ENCODE measurements at regions not wholly inside any gene's neighbourhood (a gene's known extent, or its start where the extent isn't known, plus 50 kb on each side); places are given as distances from the start of the nearest gene placed in this dataset.

DNA sequence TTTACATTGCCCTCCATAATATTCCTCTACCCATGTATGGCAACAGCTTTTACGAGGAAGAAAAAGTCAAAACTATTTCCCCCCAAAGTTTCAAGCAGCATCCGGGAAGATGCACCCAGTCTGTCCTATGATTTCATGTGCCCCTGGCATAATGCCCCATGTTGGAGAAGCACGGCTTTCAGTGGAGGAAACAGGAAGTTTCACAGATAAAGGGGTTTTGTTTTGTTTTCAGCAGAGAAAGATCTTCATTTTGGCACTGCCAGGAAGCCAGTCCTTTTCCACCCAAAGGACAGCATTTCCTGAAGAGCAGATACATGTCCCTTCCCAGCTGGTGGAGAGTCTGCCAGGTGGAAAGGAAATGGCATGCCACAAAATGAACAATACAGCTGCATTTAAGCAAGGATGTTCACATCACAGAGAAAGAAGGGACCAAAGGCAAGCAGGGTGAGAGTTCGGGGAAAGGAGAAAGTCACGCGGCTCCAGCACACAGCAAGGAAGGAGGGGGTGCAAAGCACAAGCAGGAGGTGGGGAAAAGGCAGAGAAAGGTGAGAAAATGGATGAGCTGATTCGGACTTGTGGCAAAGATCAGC lies 95.3 kb upstream of the HIVEP3 start:
- no peak overlapping the region for H3K4me3 ChIP-seq (replicated peaks; ENCODE audit: insufficient read depth, low read length)
- no peak for DNase-seq (ENCODE audit: low read depth in 1 of 2, low spot score in 1 of 2)
- TF ChIP-seq SPI1 (IDR thresholded peaks at IDR 0.05; ENCODE audit: borderline replicate concordance, low read depth) (no peak), CTCF (IDR thresholded peaks at IDR 0.05; ENCODE audit: insufficient read depth, low read length) (no peak), REST (IDR thresholded peaks at IDR 0.05; ENCODE audit: insufficient replicate concordance, low read depth) (no peak), POLR2AphosphoS5 (IDR thresholded peaks at IDR 0.05; ENCODE audit: low read depth) (no peak), GABPA (IDR thresholded peaks at IDR 0.05; ENCODE audit: low read depth) (no peak)
- H3K27me3 ChIP-seq (ENCODE audit: insufficient read depth, poor library complexity, severe bottlenecking) = no peaks in the 10 kb centered on the region
- H3K27ac ChIP-seq (replicated peaks) = no peak overlapping the region

DNA sequence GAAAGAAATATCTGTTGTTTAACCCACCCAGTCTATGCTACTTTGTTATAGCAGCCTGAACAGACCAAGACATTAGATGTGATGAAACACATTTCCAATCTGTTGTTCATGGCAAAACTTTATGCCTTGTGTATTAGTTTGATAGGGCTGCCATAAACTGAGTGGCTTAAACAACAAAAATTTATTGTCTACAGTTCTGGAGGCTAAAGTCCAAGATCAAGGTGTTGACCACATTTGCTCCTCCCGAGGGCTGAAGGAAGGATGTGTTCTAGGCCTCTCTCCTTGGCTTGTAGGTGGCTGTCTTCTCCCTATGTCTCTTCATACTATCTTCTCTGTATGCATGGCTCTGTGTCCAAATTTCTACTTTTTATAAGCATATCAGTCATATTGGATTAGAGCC lies 94.1 kb upstream of the HIVEP3 start:
- no peaks in the 10 kb centered on the region for H3K27me3 ChIP-seq (ENCODE audit: insufficient read depth, poor library complexity, severe bottlenecking)
- no peak for TF ChIP-seq REST (IDR thresholded peaks at IDR 0.05; ENCODE audit: insufficient replicate concordance, low read depth)
- TF ChIP-seq GABPA (IDR thresholded peaks at IDR 0.05; ENCODE audit: low read depth) = no peak
- no peak overlapping the region for H3K4me3 ChIP-seq (replicated peaks; ENCODE audit: insufficient read depth, low read length)
- no peak overlapping the region for H3K27ac ChIP-seq (replicated peaks)
- DNase-seq (ENCODE audit: low read depth in 1 of 2, low spot score in 1 of 2) = no peak

GRCh38 chr1:42010381-42010780 lies 91.7 kb upstream of the HIVEP3 start:
- H3K27ac ChIP-seq (replicated peaks) = no peak overlapping the region
- H3K4me3 ChIP-seq (replicated peaks; ENCODE audit: insufficient read depth, low read length) = no peak overlapping the region
- H3K27me3 ChIP-seq (ENCODE audit: insufficient read depth, poor library complexity, severe bottlenecking) = no peaks in the 10 kb centered on the region
- DNase-seq (ENCODE audit: low read depth in 1 of 2, low spot score in 1 of 2) = no peak
- TF ChIP-seq REST (IDR thresholded peaks at IDR 0.05; ENCODE audit: insufficient replicate concordance, low read depth) (no peak), SPI1 (IDR thresholded peaks at IDR 0.05; ENCODE audit: borderline replicate concordance, low read depth) (no peak)

GRCh38 chr1:42008264-42008663 lies 89.5 kb upstream of the HIVEP3 start:
- H3K27me3 ChIP-seq (ENCODE audit: insufficient read depth, poor library complexity, severe bottlenecking) = no peaks in the 10 kb centered on the region
- H3K4me3 ChIP-seq (replicated peaks; ENCODE audit: insufficient read depth, low read length) = no peak overlapping the region
- no peak for DNase-seq (ENCODE audit: low read depth in 1 of 2, low spot score in 1 of 2)
- TF ChIP-seq POLR2AphosphoS5 (IDR thresholded peaks at IDR 0.05; ENCODE audit: low read depth) (no peak), REST (IDR thresholded peaks at IDR 0.05; ENCODE audit: insufficient replicate concordance, low read depth) (no peak), SPI1 (IDR thresholded peaks at IDR 0.05; ENCODE audit: borderline replicate concordance, low read depth) (no peak), GABPA (IDR thresholded peaks at IDR 0.05; ENCODE audit: low read depth) (no peak), CTCF (IDR thresholded peaks at IDR 0.05; ENCODE audit: insufficient read depth, low read length) (no peak)
- no peak overlapping the region for H3K27ac ChIP-seq (replicated peaks)

Data from HL-60 (cell line).